ENCODE measurements at regions not wholly inside any gene's neighbourhood (a gene's known extent, or its start where the extent isn't known, plus 50 kb on each side); places are given as distances from the start of the nearest gene placed in this dataset.

DNA sequence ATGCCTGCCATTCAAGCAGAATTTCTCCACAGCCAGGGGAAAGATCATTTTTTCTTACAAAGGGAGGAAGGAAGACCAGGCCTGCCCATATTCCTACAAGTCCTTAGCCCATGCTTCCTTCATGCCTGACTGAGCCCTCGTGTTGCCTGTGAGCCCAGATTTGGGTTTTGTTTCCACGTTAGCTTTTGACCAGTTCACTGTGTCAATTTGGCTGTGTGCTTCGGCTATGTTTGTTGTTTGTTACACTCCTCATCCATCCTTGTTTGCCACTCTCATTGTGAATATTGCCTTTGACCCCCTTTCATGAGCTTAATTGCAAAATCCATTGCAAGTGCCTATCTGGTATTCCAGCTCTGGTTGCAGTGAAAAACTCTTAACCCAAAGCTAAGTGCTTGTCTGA is 84.7 kb upstream of the RIOK2 start:
- no peak overlapping the region for H3K4me2 ChIP-seq (ENCODE audit: low read length)
- no peaks in the 10 kb centered on the region for H3K27me3 ChIP-seq (ENCODE audit: insufficient read depth, low read length)
- TF ChIP-seq EZH2 (IDR thresholded peaks at IDR 0.05; ENCODE audit: borderline replicate concordance, low read length), result no peak
- TF ChIP-seq, protein P1, sequence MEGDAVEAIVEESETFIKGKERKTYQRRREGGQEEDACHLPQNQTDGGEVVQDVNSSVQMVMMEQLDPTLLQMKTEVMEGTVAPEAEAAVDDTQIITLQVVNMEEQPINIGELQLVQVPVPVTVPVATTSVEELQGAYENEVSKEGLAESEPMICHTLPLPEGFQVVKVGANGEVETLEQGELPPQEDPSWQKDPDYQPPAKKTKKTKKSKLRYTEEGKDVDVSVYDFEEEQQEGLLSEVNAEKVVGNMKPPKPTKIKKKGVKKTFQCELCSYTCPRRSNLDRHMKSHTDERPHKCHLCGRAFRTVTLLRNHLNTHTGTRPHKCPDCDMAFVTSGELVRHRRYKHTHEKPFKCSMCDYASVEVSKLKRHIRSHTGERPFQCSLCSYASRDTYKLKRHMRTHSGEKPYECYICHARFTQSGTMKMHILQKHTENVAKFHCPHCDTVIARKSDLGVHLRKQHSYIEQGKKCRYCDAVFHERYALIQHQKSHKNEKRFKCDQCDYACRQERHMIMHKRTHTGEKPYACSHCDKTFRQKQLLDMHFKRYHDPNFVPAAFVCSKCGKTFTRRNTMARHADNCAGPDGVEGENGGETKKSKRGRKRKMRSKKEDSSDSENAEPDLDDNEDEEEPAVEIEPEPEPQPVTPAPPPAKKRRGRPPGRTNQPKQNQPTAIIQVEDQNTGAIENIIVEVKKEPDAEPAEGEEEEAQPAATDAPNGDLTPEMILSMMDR (IDR thresholded peaks at IDR 0.05; ENCODE audit: low read length), result no peak
- H3K9me2 ChIP-seq (ENCODE audit: low read depth, low read length), result no peaks in the 10 kb centered on the region
- no peaks in the 10 kb centered on the region for H3F3A ChIP-seq (ENCODE audit: insufficient read depth, low read length)
- H3K36me3 ChIP-seq (ENCODE audit: insufficient read depth, low read length), result no peaks in the 10 kb centered on the region
- H3K4me3 ChIP-seq (ENCODE audit: low read depth, low read length, poor library complexity, severe bottlenecking), result no peak overlapping the region
- H3K9me3 ChIP-seq (ENCODE audit: low read length), result no peaks in the 10 kb centered on the region
- no peaks in the 10 kb centered on the region for H3K79me2 ChIP-seq (ENCODE audit: insufficient read depth, low read length)
- H3K9ac ChIP-seq (ENCODE audit: low read length), result no peak overlapping the region
- H4K20me1 ChIP-seq (ENCODE audit: insufficient read depth, low read length), result no peaks in the 10 kb centered on the region
- H3K27ac ChIP-seq (ENCODE audit: low read depth, low read length, poor library complexity, severe bottlenecking), result no peak overlapping the region
- H2AFZ ChIP-seq (ENCODE audit: low read length), result no peak overlapping the region
- H3K4me1 ChIP-seq (ENCODE audit: insufficient read depth, low read length, severe bottlenecking), result no peaks in the 10 kb centered on the region

- TF ChIP-seq, protein P1 (IDR thresholded peaks at IDR 0.05; ENCODE audit: low read length), result no peak
- no peak for TF ChIP-seq EZH2 (IDR thresholded peaks at IDR 0.05; ENCODE audit: borderline replicate concordance, low read length)
- H3K36me3 ChIP-seq (ENCODE audit: insufficient read depth, low read length), result no peaks in the 10 kb centered on the region
Observed at GRCh38 chr5:97276474-97277120, 93.5 kb upstream of the RIOK2 start.

DNA sequence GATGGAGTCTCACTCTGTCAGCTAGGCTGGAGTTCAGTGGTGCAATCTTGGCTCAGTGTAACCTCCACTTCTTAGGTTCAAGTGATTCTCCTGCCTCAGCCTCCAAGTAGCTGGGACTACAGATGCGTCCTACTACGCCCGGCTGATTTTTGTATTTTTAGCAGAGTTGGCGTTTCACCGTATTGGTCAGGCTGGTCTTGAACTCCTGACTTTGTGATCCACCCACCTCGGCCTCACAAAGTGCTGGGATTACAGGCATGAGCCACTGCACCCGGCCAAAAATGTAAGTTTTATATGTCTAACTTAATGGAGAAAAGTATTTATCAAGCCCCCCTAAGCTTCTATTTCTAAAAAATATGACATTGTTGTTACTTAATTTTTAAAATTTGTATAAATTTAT is 98.2 kb upstream of the RIOK2 start:
- Histone ChIP-seq H3K79me2 (ENCODE audit: insufficient read depth, low read length) (no peaks in the 10 kb centered on the region), H3K9ac (ENCODE audit: low read length) (no peak overlapping the region), H3K4me2 (ENCODE audit: low read length) (no peak overlapping the region), H3K27me3 (ENCODE audit: insufficient read depth, low read length) (no peaks in the 10 kb centered on the region), H3K4me1 (ENCODE audit: insufficient read depth, low read length, severe bottlenecking) (no peaks in the 10 kb centered on the region), H3K4me3 (ENCODE audit: low read depth, low read length, poor library complexity, severe bottlenecking) (no peak overlapping the region), H3F3A (ENCODE audit: insufficient read depth, low read length) (no peaks in the 10 kb centered on the region), H3K36me3 (ENCODE audit: insufficient read depth, low read length) (no peaks in the 10 kb centered on the region), H4K20me1 (ENCODE audit: insufficient read depth, low read length) (no peaks in the 10 kb centered on the region), H2AFZ (ENCODE audit: low read length) (no peak overlapping the region), H3K27ac (ENCODE audit: low read depth, low read length, poor library complexity, severe bottlenecking) (no peak overlapping the region), H3K9me2 (ENCODE audit: low read depth, low read length) (no peaks in the 10 kb centered on the region), H3K9me3 (ENCODE audit: low read length) (no peaks in the 10 kb centered on the region)
- TF ChIP-seq, protein P1 (IDR thresholded peaks at IDR 0.05; ENCODE audit: low read length), result no peak
- no peak for TF ChIP-seq EZH2 (IDR thresholded peaks at IDR 0.05; ENCODE audit: borderline replicate concordance, low read length)

More at GRCh38 chr5:97276474-97277120, 93.5 kb upstream of the RIOK2 start:
- no peaks in the 10 kb centered on the region for H4K20me1 ChIP-seq (ENCODE audit: insufficient read depth, low read length)
- H3K4me1 ChIP-seq (ENCODE audit: insufficient read depth, low read length, severe bottlenecking), result no peaks in the 10 kb centered on the region
- no peaks in the 10 kb centered on the region for H3F3A ChIP-seq (ENCODE audit: insufficient read depth, low read length)
- no peaks in the 10 kb centered on the region for H3K9me3 ChIP-seq (ENCODE audit: low read length)
- no peak overlapping the region for H2AFZ ChIP-seq (ENCODE audit: low read length)
- H3K27ac ChIP-seq (ENCODE audit: low read depth, low read length, poor library complexity, severe bottlenecking), result no peak overlapping the region
- no peak overlapping the region for H3K9ac ChIP-seq (ENCODE audit: low read length)
- H3K79me2 ChIP-seq (ENCODE audit: insufficient read depth, low read length), result no peaks in the 10 kb centered on the region
- H3K4me2 ChIP-seq (ENCODE audit: low read length), result no peak overlapping the region
- H3K27me3 ChIP-seq (ENCODE audit: insufficient read depth, low read length), result no peaks in the 10 kb centered on the region
- no peak overlapping the region for H3K4me3 ChIP-seq (ENCODE audit: low read depth, low read length, poor library complexity, severe bottlenecking)
- H3K9me2 ChIP-seq (ENCODE audit: low read depth, low read length), result no peaks in the 10 kb centered on the region

All from OCI-LY1 (cell line).